Kidney capillary endothelial cell (primary cell): ENCODE measurements at regions not wholly inside any gene's neighbourhood (a gene's known extent, or its start where the extent isn't known, plus 50 kb on each side); places are given as distances from the start of the nearest gene placed in this dataset.
"Not testable (repeated sequence)": the region's sequence is repeated elsewhere in the genome, so short reads cannot be mapped to it uniquely, and the experiment has no call there.

ENCODE experiments used
- DNase-seq: peaks from one replicate; pipeline ENCODE4 v3.0.0-alpha.2; 2018; ENCODE audit warnings: low spot score

GRCh38 chr2:107462181-107462580, 364.5 kb upstream of the RGPD4 start:
- no peak for DNase-seq

DNA sequence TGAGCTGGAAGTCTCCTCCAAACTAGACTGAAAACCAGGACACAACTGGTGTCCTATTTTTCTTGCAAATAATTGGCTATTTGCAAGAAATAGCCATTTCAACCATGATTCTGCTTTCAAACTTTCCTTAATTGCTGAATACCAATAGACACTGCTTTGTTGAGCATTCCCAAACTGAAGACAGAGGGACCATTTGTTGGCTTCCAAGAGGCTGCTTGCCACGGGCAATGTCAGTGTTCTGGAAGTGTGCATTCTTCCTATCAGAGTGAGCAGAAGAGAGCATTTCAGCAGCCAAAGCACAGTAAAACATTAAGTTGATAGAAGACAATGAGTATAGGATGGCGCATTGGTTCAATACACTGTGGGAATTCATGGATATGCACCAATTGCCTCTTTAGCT, 360.5 kb upstream of the RGPD4 start:
- DNase-seq, result no peak

DNA sequence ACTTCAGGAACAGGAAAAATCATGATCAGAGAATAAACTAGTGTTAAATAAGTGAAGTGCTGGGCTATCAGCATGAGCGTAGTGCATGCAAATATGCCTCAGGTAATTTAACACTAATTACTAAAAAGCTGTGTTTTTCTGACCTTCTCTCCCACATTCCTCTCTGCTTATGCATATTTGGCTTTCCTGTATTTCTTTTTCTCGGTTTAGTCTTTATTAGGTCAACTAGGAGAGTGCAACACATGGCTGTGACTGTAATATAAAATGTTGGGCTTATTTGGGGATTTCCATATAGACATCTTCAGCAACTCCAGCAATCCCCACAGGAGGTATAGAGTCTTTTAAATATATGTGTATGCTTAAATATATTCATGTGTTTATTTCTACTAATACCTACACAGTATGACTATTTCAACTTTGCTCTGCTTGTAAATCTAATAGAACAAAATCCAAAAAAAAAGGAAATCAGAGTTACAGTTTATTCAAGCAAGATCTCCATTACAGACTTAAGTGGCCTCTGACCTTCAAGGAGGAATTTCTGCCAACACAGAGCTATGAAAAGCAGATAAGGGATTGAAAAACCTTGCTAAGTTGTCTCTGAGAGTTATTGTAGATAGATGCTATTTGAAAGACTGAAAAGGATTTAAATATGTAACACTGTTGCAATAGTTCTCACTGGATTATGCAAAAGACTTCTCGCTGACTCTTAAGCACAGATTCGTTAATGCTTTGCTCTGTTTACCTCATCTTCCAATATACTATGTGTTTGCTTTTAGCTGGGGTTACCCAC, 359.5 kb upstream of the RGPD4 start:
- no peak for DNase-seq

DNA sequence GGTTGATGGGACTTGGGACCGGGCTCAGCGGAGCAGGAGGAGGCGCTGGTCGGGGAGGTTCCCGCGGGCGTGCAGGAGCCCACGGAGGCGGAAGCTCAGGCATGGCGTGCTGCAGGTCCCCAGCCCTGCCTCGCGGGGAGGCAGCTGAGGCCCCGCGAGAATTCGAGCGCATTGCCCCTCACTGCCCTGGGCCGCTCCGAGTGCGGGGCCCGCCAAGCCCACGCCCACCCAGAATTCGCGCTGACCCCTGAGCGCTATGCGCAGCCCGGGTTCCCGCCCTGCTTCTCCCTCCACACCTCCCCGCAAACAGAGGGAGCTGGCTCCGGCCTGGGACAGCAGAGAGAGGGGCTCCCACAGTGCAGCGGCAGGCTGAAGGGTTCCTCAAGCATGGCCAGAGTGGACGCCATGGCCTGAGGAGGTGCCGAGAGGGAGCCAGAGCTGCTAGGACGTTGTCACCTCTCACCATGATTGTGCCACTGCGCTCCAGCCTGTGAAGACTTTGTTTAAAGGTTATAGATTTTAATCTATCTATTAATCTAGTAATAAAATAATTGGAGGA, 357.2 kb upstream of the RGPD4 start:
- DNase-seq, result no peak

GRCh38 chr2:107473150-107473549, 353.5 kb upstream of the RGPD4 start:
- DNase-seq, result no peak

GRCh38 chr2:107475859-107476258, 350.8 kb upstream of the RGPD4 start:
- DNase-seq, result no peak

DNA sequence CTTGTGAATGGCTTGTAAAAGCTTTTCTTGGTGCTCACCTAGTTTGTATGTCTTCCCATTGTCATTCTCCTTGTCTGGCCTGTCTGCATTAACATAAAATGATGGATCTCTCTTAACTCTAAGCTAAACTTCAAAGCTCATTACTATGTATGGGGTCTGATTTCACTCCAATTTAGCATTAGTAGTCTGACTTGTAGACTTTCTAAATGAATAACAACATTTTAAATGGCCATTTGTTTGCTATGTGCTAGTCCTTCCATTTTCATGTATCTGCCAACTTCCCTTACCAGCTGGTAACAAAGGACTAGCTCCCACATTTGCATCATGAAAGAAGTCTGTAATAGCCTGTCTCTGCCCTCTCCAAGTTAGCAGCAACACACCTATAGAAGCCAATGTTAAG, 324.2 kb upstream of the RGPD4 start:
- no peak for DNase-seq

DNA sequence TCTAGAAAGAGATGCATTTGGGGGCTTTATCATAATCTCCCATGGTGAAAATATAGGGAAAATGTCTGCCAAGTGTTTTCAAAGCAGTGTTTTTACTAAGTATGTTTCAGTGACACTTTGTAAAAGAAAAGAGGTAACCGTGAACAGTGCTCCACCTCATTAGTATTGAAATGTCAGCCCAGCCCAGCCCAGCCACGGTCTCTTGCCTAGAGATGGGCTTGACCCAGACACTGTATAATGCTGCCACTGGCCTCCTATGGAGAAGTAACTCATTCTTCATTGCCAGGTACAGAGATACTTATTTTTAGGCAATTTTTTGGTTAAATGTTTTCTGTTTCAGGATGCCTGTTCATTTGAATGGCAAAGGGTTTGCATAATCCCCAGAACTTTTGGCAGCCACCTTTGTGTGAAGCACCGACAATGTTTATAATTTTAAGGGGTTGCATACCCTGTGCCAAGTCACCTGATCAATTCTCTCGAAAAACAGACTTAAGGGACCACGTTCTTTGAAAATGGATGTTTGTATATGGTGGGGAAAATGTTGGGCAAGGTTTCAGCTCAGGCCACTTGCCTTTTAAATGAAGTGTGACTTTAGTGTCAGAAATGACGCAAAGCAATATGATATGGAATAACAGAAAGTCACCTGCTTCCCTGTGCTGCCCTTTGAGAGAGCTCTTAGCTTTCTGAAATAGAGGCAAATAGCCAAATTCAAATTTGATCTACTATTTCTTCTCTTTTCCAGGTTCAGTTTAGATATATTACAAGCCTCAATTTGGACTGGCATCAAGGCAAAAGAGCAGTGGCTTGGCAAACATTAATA, 314.5 kb upstream of the RGPD4 start:
- no peak for DNase-seq

DNA sequence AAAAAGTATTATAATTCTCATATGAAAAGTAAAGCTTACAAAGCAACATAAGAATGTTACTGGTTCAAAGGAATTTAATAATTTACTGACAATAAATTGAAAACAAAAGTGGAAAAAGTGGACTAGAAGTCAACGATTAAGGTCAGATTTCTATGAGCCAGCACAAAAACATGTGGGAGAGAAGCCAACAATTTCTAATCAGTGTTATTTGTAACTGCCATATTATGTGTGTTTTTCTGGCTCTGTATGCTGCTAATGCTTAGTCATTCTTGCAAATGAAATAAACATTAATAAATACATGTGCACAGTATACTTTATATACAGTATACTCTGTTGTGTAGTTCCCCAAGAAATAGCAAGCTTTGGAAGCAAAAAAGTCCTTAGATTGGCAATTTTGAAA, 301.3 kb upstream of the RGPD4 start:
- DNase-seq, result no peak

DNA sequence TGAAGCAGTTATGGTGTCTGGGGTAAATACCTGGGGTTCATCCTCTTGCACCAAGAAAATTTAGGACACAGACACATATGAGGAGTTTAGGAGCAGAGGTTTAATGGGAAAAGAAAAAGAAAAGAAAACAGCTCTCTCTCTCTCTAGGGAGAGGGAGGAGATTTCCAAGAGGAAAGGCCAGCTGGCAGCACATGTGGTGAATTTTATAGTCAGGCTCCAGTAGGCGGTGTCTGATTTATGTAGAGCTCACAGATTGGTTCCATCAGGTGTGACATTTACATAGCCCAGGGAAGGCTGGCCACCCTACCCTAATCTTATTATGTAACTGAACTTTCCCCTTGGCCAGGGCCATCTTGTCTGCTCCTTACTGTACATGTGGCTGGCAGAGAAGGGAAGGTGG, 297.5 kb upstream of the RGPD4 start:
- DNase-seq, result no peak

DNA sequence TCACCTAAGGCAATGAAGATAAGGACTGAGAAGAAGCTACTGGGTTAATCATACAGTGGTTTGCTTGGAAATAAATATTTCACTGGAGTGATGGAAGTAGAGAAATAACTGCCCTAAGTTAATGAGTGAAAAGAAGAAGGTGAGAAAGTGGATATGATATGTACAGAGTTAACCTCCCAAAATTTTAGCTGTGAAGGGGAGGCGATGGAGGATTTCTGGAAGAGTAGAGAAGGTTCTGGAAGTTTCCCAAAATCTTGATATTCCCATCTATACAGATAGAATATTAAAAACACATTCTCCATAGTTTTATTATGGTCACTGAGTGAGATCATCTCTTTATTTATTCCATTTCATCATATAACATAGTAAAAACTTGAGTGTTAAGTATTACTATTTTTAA, 296.6 kb upstream of the RGPD4 start:
- DNase-seq, result no peak

- DNase-seq, result no peak
Measured at GRCh38 chr2:107534926-107535325, 291.8 kb upstream of the RGPD4 start.

DNA sequence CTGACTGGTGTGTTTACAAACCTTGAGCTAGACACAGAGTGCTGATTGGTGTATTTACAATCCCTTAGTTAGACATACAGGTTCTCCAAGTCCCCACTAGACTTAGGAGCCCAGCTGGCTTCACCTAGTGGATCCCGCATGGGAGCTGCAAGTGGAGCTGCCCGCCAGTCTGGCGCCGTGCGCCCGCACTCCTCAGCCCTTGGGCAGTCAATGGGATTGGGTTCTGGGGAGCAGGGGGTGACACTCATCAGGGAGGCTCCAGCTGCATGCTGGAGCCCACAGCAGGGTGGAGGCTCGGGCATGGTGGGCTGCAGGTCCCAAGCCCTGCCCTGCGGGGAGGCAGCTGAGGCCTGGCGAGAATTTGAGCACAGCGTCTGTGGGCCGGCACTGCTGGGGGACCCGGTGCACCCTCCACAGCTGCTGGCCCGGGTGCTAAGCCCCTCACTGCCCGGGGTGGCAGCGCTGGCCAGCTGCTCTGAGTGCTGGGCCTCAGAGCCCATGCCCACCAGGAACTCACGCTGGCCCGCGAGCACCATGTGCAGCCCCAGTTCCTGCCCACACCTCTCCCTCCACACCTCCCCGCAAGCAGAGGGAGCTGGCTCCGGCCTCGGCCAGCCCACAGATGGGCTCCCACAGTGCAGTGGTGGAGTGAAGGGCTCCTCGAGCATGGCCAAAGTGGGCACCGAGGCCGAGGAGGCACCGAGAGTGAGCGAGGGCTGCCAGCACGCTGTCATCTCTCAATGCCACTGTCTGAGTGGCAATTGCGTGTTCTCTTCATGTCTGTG, 290.6 kb upstream of the RGPD4 start:
- DNase-seq, result not testable (repeated sequence)

GRCh38 chr2:107542314-107542740, 284.4 kb upstream of the RGPD4 start:
- DNase-seq, result no peak

GRCh38 chr2:107543793-107544192, 282.9 kb upstream of the RGPD4 start:
- DNase-seq, result no peak

GRCh38 chr2:107545066-107545465, 281.6 kb upstream of the RGPD4 start:
- DNase-seq, result no peak

DNA sequence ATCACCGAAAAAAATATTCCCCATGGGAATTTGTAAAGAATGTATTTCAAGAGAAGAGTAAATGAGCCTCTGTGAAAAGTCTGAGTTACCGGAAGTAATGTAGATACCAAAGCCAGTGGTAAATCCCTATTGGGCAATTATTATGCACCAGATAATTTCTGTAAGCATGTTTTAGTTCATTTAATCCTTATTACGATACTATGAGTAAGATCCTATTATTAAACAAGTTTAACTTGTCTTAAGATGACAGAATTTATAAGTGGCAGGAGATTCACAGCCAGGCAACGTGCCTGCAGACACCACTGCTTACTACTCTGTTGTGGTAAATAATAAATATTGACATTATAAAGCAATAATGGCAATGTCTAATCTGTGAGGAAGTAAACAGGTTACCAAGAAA, 280.8 kb upstream of the RGPD4 start:
- DNase-seq, result no peak

DNA sequence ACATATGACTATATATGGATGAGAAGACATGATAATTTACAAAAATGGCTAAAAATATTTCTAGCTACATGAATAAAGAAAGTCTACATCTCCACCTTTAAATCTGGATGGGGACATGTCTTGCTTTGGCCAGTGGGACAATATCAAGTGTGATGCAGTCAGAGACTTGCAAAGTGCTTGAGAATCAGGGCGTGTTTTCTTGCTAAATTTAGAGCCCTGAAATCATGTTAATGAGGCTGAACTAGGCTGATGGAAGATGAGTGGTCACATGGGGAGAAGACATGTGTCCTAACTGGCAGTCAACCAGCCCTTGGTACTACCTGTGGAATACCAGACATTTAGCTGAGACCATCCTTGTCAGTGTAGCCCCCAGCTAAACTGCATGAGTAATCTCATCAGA, 278.5 kb upstream of the RGPD4 start:
- no peak for DNase-seq

GRCh38 chr2:107553046-107553445, 273.6 kb upstream of the RGPD4 start:
- no peak for DNase-seq

DNA sequence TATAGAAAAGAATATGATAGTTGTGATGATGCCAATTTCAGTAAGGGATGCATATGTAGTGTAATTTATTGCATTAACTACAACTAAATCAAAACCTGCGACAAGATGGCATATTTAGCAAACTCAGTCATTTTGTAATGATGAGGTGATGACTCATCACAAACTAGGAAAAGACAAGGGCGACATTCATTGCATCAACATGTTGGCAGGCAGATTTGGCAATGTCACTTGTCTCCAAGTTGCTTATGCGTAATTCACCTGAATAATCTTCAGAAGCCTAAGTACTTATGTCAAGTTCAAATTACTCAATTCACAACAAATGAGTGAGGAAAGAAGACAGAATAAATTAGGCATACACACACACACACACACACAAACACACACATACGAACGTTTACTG, 273.2 kb upstream of the RGPD4 start:
- no peak for DNase-seq

DNA sequence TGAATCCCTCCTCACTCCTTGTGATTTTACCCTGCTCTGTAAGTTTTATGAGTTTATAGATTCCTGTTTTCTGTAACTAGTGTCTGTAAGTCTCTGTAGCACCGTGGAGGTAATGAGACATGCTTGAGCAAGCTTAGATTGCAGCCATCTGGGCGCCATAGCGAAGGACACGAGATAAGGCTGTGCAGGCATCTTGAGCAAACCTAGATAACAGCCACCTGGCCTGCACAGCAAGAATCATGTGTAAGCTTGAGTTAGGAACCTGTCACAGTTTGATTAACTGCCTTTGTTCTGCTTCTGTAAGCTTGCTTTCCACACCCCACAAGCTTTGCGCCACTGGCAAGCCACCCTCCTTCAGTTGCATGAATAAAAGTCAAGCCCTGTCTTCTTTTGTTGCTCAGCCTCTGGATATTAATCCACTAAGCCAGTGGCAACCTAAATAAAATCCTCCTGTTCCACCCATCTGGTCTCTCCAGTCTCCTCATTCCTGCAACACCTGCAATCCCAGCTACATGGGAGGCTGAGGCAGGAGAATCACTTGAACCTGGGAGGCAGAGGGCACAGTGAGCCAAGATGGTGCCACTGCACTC, 270.6 kb upstream of the RGPD4 start:
- no peak for DNase-seq

DNA sequence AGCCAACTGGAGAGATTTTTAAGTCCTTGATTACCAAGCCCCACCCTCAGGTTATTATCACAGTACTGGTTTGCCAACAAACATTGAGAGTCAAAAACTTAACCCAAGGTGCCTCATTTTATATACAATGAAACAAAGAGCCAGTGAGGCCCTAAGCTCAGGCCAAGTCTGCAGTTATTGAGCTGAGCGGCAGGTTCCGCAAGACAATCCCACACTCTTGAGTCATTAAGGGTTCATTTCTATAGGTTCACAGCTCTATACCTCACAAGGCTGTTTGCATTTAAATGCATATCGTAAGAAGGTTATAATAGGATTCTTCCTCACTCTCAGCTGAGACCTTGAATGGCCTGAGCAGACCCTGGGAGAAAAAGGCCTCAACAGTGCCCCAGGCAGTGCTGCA, 268.4 kb upstream of the RGPD4 start:
- no peak for DNase-seq
